GM12891 (cell line): ENCODE measurements at regions not wholly inside any gene's neighbourhood (a gene's known extent, or its start where the extent isn't known, plus 50 kb on each side); places are given as distances from the start of the nearest gene placed in this dataset.

ENCODE experiments used
- POLR2A ChIP-seq: IDR thresholded peaks from 2 replicates; pipeline ENCODE4 v1.6.1; 2011; ENCODE audit warnings: low read depth, low read length, control low read depth
- POLR2AphosphoS5 ChIP-seq: IDR thresholded peaks from 2 replicates; pipeline ENCODE4 v1.6.1; 2011; ENCODE audit warnings: low read depth, low read length, control low read depth
- TAF1 ChIP-seq: IDR thresholded peaks from 2 replicates; pipeline ENCODE4 v1.6.1; 2011; ENCODE audit warnings: low read depth, low read length, control low read depth

DNA sequence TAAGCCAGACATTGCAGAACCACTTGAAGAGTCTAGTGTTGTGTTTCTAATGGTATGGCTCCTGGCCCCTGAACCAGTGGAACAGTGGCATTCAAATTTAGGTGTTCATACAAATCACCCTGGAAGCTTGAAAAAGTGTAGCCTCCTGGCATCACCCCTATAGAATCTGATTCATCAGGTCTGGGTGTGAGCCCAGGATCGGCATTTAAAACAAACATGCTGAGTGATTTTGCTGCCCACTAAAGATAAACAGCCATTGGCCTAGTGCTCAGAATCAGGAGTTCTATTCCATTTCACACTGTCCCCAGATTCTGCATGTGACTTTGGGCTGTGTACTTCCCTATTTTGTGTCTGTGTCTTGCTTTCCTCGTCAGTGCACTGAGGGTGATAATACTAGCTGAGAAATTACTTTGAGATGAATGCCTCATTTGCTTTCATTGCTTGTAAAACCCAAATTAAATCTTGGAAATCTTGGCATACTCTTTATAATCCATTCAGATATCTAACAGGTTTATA is 241.5 kb upstream of the CLINT1 start:
- TF ChIP-seq POLR2A = no peak
- TF ChIP-seq POLR2AphosphoS5 = no peak
- no peak for TF ChIP-seq TAF1
